ENCODE measurements at regions not wholly inside any gene's neighbourhood (a gene's known extent, or its start where the extent isn't known, plus 50 kb on each side); places are given as distances from the start of the nearest gene placed in this dataset.

DNA sequence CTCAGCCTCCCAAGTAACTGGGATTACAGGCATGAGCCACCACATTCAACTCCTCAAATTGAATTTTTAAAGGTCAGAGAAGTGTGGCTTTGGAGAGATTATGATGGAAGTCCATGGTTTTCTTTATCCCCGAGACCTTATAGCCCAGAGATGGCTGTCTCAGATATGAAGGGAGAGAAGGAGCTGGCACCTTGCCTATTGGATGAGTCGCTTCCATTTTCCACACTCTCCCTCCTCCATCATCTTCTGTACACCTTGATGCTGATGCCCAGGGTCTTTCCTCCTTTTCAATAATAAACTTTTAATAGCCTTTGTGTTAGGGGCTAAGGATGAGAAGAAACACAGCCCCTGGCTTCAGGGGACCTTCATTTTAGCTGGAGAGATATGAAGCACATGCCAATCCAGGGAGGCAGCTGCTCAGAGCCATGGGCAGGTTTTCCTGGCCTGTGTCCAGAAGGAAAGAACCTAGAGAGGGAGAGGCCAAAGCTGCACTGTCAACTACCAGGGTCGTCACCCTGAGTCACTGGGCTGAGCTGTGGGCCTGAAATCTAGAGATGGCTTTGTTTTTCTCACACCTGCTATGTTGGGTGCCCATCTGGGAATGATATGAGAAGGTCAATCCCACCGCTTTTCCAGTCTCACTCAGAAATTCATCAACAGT is 146.0 kb upstream of the SERTAD2 start:
- ATAC-seq (ENCODE audit: low FRiP score) (no peak), DNase-seq (ENCODE audit: low spot score) (no peak)
- no peak for TF ChIP-seq CTCF (IDR thresholded peaks at IDR 0.05)

- no peak for DNase-seq (ENCODE audit: low spot score)
- TF ChIP-seq CTCF (IDR thresholded peaks at IDR 0.05), result no peak
- ATAC-seq (ENCODE audit: low FRiP score), result no peak
Measured at GRCh38 chr2:64803776-64804175, 150.1 kb upstream of the SERTAD2 start.

GRCh38 chr2:64804651-64805050 is 150.9 kb upstream of the SERTAD2 start:
- ATAC-seq (ENCODE audit: low FRiP score), result no peak
- no peak for DNase-seq (ENCODE audit: low spot score)
- no peak for TF ChIP-seq CTCF (IDR thresholded peaks at IDR 0.05)

DNA sequence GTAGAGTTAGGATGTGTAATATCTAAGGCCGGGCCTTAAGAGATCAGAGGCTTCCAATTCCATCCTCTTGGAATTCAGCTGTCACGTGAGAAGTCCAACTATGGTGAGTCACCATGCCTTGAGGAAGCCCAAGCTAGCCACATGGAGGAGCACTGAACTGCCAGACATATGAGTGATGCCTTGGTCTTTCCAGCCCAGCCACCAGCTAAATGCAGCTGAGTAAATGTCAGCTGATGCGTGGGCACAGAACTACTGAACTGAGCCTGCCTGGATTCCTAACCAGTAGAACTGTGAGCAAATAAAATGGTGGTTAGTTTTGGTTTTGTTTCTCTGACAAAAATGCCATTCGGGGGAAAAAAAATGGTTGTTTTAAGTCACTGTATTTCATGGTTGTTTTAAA is 153.7 kb upstream of the SERTAD2 start:
- DNase-seq (ENCODE audit: low spot score) (no peak), ATAC-seq (ENCODE audit: low FRiP score) (peak; percentile 62)
- no peak for TF ChIP-seq CTCF (IDR thresholded peaks at IDR 0.05)

- no peak for TF ChIP-seq CTCF (IDR thresholded peaks at IDR 0.05)
- ATAC-seq (ENCODE audit: low FRiP score) (no peak), DNase-seq (ENCODE audit: low spot score) (no peak)
Measured at GRCh38 chr2:64808092-64808491, 154.4 kb upstream of the SERTAD2 start.

DNA sequence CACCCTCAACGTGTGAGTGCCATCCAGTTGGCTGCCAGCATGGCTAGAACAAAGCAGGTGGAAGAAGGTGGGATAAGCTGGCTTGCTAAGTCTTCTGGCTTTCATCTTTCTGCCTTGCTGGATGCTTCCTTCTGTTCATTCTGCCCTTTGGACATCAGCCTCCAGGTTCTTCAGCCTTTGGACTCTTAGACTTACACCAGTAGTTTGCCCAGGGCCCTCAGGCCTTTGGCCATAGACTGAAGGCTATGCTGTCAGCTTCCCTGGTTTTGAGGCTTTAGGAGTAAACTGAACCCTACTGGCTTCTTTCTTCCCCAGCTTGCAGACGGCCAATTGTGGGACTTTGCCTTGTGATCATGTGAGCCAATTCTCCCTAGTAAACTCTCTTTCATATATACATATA is 155.0 kb upstream of the SERTAD2 start:
- ATAC-seq (ENCODE audit: low FRiP score) (no peak), DNase-seq (ENCODE audit: low spot score) (no peak)
- TF ChIP-seq CTCF (IDR thresholded peaks at IDR 0.05), result no peak

DNA sequence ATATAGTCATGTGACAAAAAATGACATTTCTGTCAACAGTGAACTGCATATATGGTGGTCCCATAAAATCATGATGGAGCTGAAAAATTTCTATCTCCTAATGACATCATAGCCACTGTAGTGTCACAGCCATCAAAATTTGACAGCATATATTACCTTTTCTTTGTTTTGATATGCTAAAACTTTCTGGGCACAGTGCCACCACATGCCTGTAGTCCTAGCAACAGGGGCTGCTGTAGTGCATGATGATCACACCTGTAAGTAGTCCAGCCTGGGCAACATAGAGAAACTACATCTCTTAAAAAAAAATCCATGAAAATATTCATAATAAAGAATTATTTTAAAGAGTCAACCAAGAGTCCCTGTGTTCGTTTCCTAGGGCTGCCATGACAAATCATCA is 155.5 kb upstream of the SERTAD2 start:
- TF ChIP-seq CTCF (IDR thresholded peaks at IDR 0.05), result no peak
- DNase-seq (ENCODE audit: low spot score) (no peak), ATAC-seq (ENCODE audit: low FRiP score) (no peak)
